Panc1 (cell line): ENCODE measurements at regions not wholly inside any gene's neighbourhood (a gene's known extent, or its start where the extent isn't known, plus 50 kb on each side); places are given as distances from the start of the nearest gene placed in this dataset.

Experiments
- POLR2AphosphoS5 ChIP-seq: IDR thresholded peaks from 2 replicates; pipeline ENCODE4 v1.6.1; 2012; ENCODE audit warnings: mild to moderate bottlenecking, low read depth, low read length, moderate library complexity
- SIN3A ChIP-seq: IDR thresholded peaks from 2 replicates; pipeline ENCODE4 v1.6.1; 2012; ENCODE audit warnings: low read depth, mild to moderate bottlenecking, low read length, moderate library complexity, borderline replicate concordance; ENCODE audit not compliant: insufficient read depth
- TF ChIP-seq, protein P1 (sequence below): fragments of 450-650 bp; IDR thresholded peaks from 2 replicates; pipeline ENCODE4 v1.5.1; 2017; ENCODE audit warnings: mild to moderate bottlenecking
- TF ChIP-seq, protein P2 (sequence below), 2 experiments: IDR thresholded peaks; 2 replicates each; pipeline ENCODE4 v1.6.1; 2011 to 2012; ENCODE audit warnings: low read depth in 2 of 2, control low read depth in 1 of 2, low read length in 1 of 2, mild to moderate bottlenecking in 1 of 2, moderate library complexity in 1 of 2; ENCODE audit not compliant: insufficient read depth in 1 of 2

DNA sequence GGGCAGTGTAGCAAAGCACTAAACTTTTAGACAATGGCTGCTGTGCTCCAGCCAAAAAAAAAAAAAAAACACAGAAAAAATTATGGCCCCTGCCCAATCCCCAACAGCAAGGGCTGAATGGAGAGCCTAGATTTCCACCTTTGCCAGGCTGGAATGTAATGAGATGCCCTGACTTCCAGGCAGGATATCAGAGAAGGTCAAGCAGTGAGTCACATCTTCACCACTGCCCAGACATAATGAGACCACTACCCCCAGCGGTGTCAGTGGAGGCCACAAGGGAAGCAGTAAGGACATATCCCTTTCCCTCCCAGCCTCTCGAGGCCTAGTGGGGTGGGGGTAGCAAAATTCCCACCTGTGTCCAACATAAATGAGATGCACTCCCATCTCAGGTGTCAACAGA is 216.3 kb upstream of the LEF1 start:
- TF ChIP-seq, protein P1, sequence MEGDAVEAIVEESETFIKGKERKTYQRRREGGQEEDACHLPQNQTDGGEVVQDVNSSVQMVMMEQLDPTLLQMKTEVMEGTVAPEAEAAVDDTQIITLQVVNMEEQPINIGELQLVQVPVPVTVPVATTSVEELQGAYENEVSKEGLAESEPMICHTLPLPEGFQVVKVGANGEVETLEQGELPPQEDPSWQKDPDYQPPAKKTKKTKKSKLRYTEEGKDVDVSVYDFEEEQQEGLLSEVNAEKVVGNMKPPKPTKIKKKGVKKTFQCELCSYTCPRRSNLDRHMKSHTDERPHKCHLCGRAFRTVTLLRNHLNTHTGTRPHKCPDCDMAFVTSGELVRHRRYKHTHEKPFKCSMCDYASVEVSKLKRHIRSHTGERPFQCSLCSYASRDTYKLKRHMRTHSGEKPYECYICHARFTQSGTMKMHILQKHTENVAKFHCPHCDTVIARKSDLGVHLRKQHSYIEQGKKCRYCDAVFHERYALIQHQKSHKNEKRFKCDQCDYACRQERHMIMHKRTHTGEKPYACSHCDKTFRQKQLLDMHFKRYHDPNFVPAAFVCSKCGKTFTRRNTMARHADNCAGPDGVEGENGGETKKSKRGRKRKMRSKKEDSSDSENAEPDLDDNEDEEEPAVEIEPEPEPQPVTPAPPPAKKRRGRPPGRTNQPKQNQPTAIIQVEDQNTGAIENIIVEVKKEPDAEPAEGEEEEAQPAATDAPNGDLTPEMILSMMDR, result no peak
- TF ChIP-seq, protein P2, sequence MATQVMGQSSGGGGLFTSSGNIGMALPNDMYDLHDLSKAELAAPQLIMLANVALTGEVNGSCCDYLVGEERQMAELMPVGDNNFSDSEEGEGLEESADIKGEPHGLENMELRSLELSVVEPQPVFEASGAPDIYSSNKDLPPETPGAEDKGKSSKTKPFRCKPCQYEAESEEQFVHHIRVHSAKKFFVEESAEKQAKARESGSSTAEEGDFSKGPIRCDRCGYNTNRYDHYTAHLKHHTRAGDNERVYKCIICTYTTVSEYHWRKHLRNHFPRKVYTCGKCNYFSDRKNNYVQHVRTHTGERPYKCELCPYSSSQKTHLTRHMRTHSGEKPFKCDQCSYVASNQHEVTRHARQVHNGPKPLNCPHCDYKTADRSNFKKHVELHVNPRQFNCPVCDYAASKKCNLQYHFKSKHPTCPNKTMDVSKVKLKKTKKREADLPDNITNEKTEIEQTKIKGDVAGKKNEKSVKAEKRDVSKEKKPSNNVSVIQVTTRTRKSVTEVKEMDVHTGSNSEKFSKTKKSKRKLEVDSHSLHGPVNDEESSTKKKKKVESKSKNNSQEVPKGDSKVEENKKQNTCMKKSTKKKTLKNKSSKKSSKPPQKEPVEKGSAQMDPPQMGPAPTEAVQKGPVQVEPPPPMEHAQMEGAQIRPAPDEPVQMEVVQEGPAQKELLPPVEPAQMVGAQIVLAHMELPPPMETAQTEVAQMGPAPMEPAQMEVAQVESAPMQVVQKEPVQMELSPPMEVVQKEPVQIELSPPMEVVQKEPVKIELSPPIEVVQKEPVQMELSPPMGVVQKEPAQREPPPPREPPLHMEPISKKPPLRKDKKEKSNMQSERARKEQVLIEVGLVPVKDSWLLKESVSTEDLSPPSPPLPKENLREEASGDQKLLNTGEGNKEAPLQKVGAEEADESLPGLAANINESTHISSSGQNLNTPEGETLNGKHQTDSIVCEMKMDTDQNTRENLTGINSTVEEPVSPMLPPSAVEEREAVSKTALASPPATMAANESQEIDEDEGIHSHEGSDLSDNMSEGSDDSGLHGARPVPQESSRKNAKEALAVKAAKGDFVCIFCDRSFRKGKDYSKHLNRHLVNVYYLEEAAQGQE (IDR thresholded peaks at IDR 0.05; ENCODE audit: insufficient read depth in 1 of 2, low read depth in 2 of 2, low read length in 1 of 2), result no peak
- no peak for TF ChIP-seq POLR2AphosphoS5
- no peak for TF ChIP-seq SIN3A
